ENCODE measurements at regions not wholly inside any gene's neighbourhood (a gene's known extent, or its start where the extent isn't known, plus 50 kb on each side); places are given as distances from the start of the nearest gene placed in this dataset.

GRCh38 chr2:188835821-188836220 is 138.4 kb upstream of the COL3A1 start:
- Histone ChIP-seq H3K4me1 (ENCODE audit: control insufficient read depth, insufficient read depth, low read length) (no peaks in the 10 kb centered on the region), H3K27me3 (ENCODE audit: control insufficient read depth, insufficient read depth, low read length) (no peaks in the 10 kb centered on the region), H3K27ac (ENCODE audit: low read length) (no peak overlapping the region), H3K9me3 (ENCODE audit: control insufficient read depth, low read depth, low read length) (no peaks in the 10 kb centered on the region), H3K4me3 (ENCODE audit: low read length) (no peak overlapping the region), H3K36me3 (ENCODE audit: control insufficient read depth, insufficient read depth, low read length) (no peaks in the 10 kb centered on the region)
- no peak for DNase-seq
- no CpG with 5 or more reads among the region's 2 CpGs for WGBS (ENCODE audit: insufficient coverage, low lambda C conversion rate)

- DNase-seq, result no peak
- Histone ChIP-seq H3K27me3 (ENCODE audit: control insufficient read depth, insufficient read depth, low read length) (no peaks in the 10 kb centered on the region), H3K27ac (ENCODE audit: low read length) (no peak overlapping the region), H3K4me3 (ENCODE audit: low read length) (no peak overlapping the region), H3K36me3 (ENCODE audit: control insufficient read depth, insufficient read depth, low read length) (no peaks in the 10 kb centered on the region), H3K4me1 (ENCODE audit: control insufficient read depth, insufficient read depth, low read length) (no peaks in the 10 kb centered on the region), H3K9me3 (ENCODE audit: control insufficient read depth, low read depth, low read length) (no peaks in the 10 kb centered on the region)
Measured at GRCh38 chr2:188845692-188846091, 128.5 kb upstream of the COL3A1 start.

- H3K36me3 ChIP-seq (ENCODE audit: control insufficient read depth, insufficient read depth, low read length), result no peaks in the 10 kb centered on the region
- H3K9me3 ChIP-seq (ENCODE audit: control insufficient read depth, low read depth, low read length), result no peaks in the 10 kb centered on the region
- H3K4me3 ChIP-seq (ENCODE audit: low read length), result no peak overlapping the region
- WGBS (ENCODE audit: insufficient coverage, low lambda C conversion rate), result no CpG with 5 or more reads among the region's 1 CpG
- H3K27me3 ChIP-seq (ENCODE audit: control insufficient read depth, insufficient read depth, low read length), result no peaks in the 10 kb centered on the region
- H3K27ac ChIP-seq (ENCODE audit: low read length), result no peak overlapping the region
- no peaks in the 10 kb centered on the region for H3K4me1 ChIP-seq (ENCODE audit: control insufficient read depth, insufficient read depth, low read length)
- DNase-seq, result no peak
Measured at GRCh38 chr2:188848887-188849435, 125.2 kb upstream of the COL3A1 start.

GRCh38 chr2:188850786-188851185 is 123.4 kb upstream of the COL3A1 start:
- Histone ChIP-seq H3K27ac (ENCODE audit: low read length) (no peak overlapping the region), H3K9me3 (ENCODE audit: control insufficient read depth, low read depth, low read length) (no peaks in the 10 kb centered on the region), H3K27me3 (ENCODE audit: control insufficient read depth, insufficient read depth, low read length) (no peaks in the 10 kb centered on the region), H3K4me1 (ENCODE audit: control insufficient read depth, insufficient read depth, low read length) (no peaks in the 10 kb centered on the region), H3K4me3 (ENCODE audit: low read length) (no peak overlapping the region), H3K36me3 (ENCODE audit: control insufficient read depth, insufficient read depth, low read length) (no peaks in the 10 kb centered on the region)
- no CpG with 5 or more reads among the region's 2 CpGs for WGBS (ENCODE audit: insufficient coverage, low lambda C conversion rate)
- no peak for DNase-seq

GRCh38 chr2:188851311-188851710 is 122.9 kb upstream of the COL3A1 start:
- Histone ChIP-seq H3K27me3 (ENCODE audit: control insufficient read depth, insufficient read depth, low read length) (no peaks in the 10 kb centered on the region), H3K27ac (ENCODE audit: low read length) (no peak overlapping the region), H3K4me1 (ENCODE audit: control insufficient read depth, insufficient read depth, low read length) (no peaks in the 10 kb centered on the region), H3K9me3 (ENCODE audit: control insufficient read depth, low read depth, low read length) (no peaks in the 10 kb centered on the region), H3K4me3 (ENCODE audit: low read length) (no peak overlapping the region), H3K36me3 (ENCODE audit: control insufficient read depth, insufficient read depth, low read length) (no peaks in the 10 kb centered on the region)
- 60% methylated on average over 1 of the region's 1 CpG for WGBS (ENCODE audit: insufficient coverage, low lambda C conversion rate)
- no peak for DNase-seq

- Histone ChIP-seq H3K4me1 (ENCODE audit: control insufficient read depth, insufficient read depth, low read length) (no peaks in the 10 kb centered on the region), H3K36me3 (ENCODE audit: control insufficient read depth, insufficient read depth, low read length) (no peaks in the 10 kb centered on the region), H3K9me3 (ENCODE audit: control insufficient read depth, low read depth, low read length) (no peaks in the 10 kb centered on the region), H3K27ac (ENCODE audit: low read length) (no peak overlapping the region), H3K4me3 (ENCODE audit: low read length) (no peak overlapping the region), H3K27me3 (ENCODE audit: control insufficient read depth, insufficient read depth, low read length) (no peaks in the 10 kb centered on the region)
- 91% methylated on average over 3 of the region's 3 CpGs for WGBS (ENCODE audit: insufficient coverage, low lambda C conversion rate)
- DNase-seq, result no peak
Measured at GRCh38 chr2:188851826-188852225, 122.3 kb upstream of the COL3A1 start.

GRCh38 chr2:188852772-188853171 is 121.4 kb upstream of the COL3A1 start:
- 100% methylated on average over 1 of the region's 2 CpGs for WGBS (ENCODE audit: insufficient coverage, low lambda C conversion rate)

GRCh38 chr2:188853307-188853706 is 120.9 kb upstream of the COL3A1 start:
- H3K27me3 ChIP-seq (ENCODE audit: control insufficient read depth, insufficient read depth, low read length), result no peaks in the 10 kb centered on the region
- WGBS (ENCODE audit: insufficient coverage, low lambda C conversion rate), result no CpG with 5 or more reads among the region's 2 CpGs
- no peak for DNase-seq

More at GRCh38 chr2:188852772-188853171, 121.4 kb upstream of the COL3A1 start:
- H3K27ac ChIP-seq (ENCODE audit: low read length), result no peak overlapping the region
- DNase-seq, result no peak
- no peaks in the 10 kb centered on the region for H3K9me3 ChIP-seq (ENCODE audit: control insufficient read depth, low read depth, low read length)
- H3K27me3 ChIP-seq (ENCODE audit: control insufficient read depth, insufficient read depth, low read length), result no peaks in the 10 kb centered on the region
- no peaks in the 10 kb centered on the region for H3K36me3 ChIP-seq (ENCODE audit: control insufficient read depth, insufficient read depth, low read length)
- H3K4me3 ChIP-seq (ENCODE audit: low read length), result no peak overlapping the region
- H3K4me1 ChIP-seq (ENCODE audit: control insufficient read depth, insufficient read depth, low read length), result no peaks in the 10 kb centered on the region

GRCh38 chr2:188865681-188866080 is 108.5 kb upstream of the COL3A1 start:
- no CpG with 5 or more reads among the region's 2 CpGs for WGBS (ENCODE audit: insufficient coverage, low lambda C conversion rate)
- H3K27me3 ChIP-seq (ENCODE audit: control insufficient read depth, insufficient read depth, low read length), result no peaks in the 10 kb centered on the region
- DNase-seq, result no peak
- no peaks in the 10 kb centered on the region for H3K36me3 ChIP-seq (ENCODE audit: control insufficient read depth, insufficient read depth, low read length)
- H3K27ac ChIP-seq (ENCODE audit: low read length), result no peak overlapping the region
- no peak overlapping the region for H3K4me3 ChIP-seq (ENCODE audit: low read length)
- no peaks in the 10 kb centered on the region for H3K9me3 ChIP-seq (ENCODE audit: control insufficient read depth, low read depth, low read length)
- H3K4me1 ChIP-seq (ENCODE audit: control insufficient read depth, insufficient read depth, low read length), result no peaks in the 10 kb centered on the region

More at GRCh38 chr2:188853307-188853706, 120.9 kb upstream of the COL3A1 start:
- no peaks in the 10 kb centered on the region for H3K4me1 ChIP-seq (ENCODE audit: control insufficient read depth, insufficient read depth, low read length)
- no peaks in the 10 kb centered on the region for H3K9me3 ChIP-seq (ENCODE audit: control insufficient read depth, low read depth, low read length)
- no peak overlapping the region for H3K4me3 ChIP-seq (ENCODE audit: low read length)
- no peak overlapping the region for H3K27ac ChIP-seq (ENCODE audit: low read length)
- H3K36me3 ChIP-seq (ENCODE audit: control insufficient read depth, insufficient read depth, low read length), result no peaks in the 10 kb centered on the region

- WGBS (ENCODE audit: insufficient coverage, low lambda C conversion rate), result no CpG with 5 or more reads among the region's 2 CpGs
- Histone ChIP-seq H3K36me3 (ENCODE audit: control insufficient read depth, insufficient read depth, low read length) (no peaks in the 10 kb centered on the region), H3K27me3 (ENCODE audit: control insufficient read depth, insufficient read depth, low read length) (no peaks in the 10 kb centered on the region), H3K4me1 (ENCODE audit: control insufficient read depth, insufficient read depth, low read length) (no peaks in the 10 kb centered on the region), H3K9me3 (ENCODE audit: control insufficient read depth, low read depth, low read length) (no peaks in the 10 kb centered on the region), H3K4me3 (ENCODE audit: low read length) (no peak overlapping the region), H3K27ac (ENCODE audit: low read length) (no peak overlapping the region)
- no peak for DNase-seq
Measured at GRCh38 chr2:188869550-188869949, 104.6 kb upstream of the COL3A1 start.

GRCh38 chr2:188870289-188870688 is 103.9 kb upstream of the COL3A1 start:
- no peak overlapping the region for H3K27ac ChIP-seq (ENCODE audit: low read length)

More at GRCh38 chr2:188870289-188870688, 103.9 kb upstream of the COL3A1 start:
- no peak for DNase-seq
- no peaks in the 10 kb centered on the region for H3K4me1 ChIP-seq (ENCODE audit: control insufficient read depth, insufficient read depth, low read length)
- H3K36me3 ChIP-seq (ENCODE audit: control insufficient read depth, insufficient read depth, low read length), result no peaks in the 10 kb centered on the region
- H3K9me3 ChIP-seq (ENCODE audit: control insufficient read depth, low read depth, low read length), result no peaks in the 10 kb centered on the region
- WGBS (ENCODE audit: insufficient coverage, low lambda C conversion rate), result no CpG with 5 or more reads among the region's 1 CpG
- H3K4me3 ChIP-seq (ENCODE audit: low read length), result no peak overlapping the region
- H3K27me3 ChIP-seq (ENCODE audit: control insufficient read depth, insufficient read depth, low read length), result no peaks in the 10 kb centered on the region

All from large intestine (tissue), 3 donors.